ENCODE measurements at regions not wholly inside any gene's neighbourhood (a gene's known extent, or its start where the extent isn't known, plus 50 kb on each side); places are given as distances from the start of the nearest gene placed in this dataset.
"Not testable (repeated sequence)": the region's sequence is repeated elsewhere in the genome, so short reads cannot be mapped to it uniquely, and the experiment has no call there.

DNA sequence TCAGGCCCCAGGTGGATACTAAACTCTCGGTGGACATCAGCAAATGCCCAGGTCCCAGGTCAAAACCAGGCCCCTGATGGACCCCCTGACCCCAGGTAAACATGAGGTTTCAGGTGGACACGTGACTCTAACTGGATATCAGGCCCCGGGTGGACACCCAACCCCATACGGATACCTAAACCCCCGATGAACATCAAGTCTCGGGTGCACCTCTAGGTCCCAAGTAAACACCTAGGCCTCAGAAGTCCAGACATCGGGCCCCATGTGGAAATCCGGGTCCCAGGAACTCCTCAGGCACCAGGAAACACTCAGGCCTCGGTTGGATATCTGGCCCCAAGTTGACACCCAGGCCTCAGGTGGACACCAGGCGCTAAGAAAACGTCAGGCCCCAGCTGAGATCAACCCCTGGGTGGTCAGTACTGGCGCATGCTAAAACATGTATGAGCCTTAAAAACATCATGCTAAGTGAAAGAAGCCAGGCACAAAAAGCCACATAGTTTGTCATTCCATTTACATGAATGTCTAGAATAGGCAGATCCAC, 54.4 kb upstream of the SEPTIN5 start:
- no peak for DNase-seq
- Histone ChIP-seq H2AK5ac (ENCODE audit: insufficient read length, low read length) (no peak overlapping the region), H2AFZ (ENCODE audit: low read length) (no peak overlapping the region), H3K14ac (ENCODE audit: insufficient read depth, low read length) (no peak overlapping the region), H4K20me1 (ENCODE audit: control insufficient read depth, insufficient read depth, insufficient read length) (no peaks in the 10 kb centered on the region), H3K79me2 (ENCODE audit: insufficient read depth, low read length) (no peaks in the 10 kb centered on the region), H3K4me2 (ENCODE audit: insufficient read depth, insufficient read length, low read length) (no peak overlapping the region), H3K4ac (ENCODE audit: low read depth, low read length) (no peak overlapping the region), H3K9ac (ENCODE audit: extremely low read depth, insufficient read length, low read length) (no peak overlapping the region), H3K79me1 (ENCODE audit: insufficient read depth, low read depth, low read length, poor library complexity, severe bottlenecking) (no peaks in the 10 kb centered on the region), H3K27me3 (ENCODE audit: insufficient read depth, low read length) (no peaks in the 10 kb centered on the region), H3K23ac (ENCODE audit: insufficient read length, low read depth, low read length) (no peak overlapping the region), H2BK5ac (ENCODE audit: insufficient read length, low read length) (no peak overlapping the region), H2BK12ac (ENCODE audit: insufficient read length, low read depth, low read length) (no peak overlapping the region), H4K91ac (ENCODE audit: insufficient read length, low read depth, low read length) (no peak overlapping the region), H2BK15ac (ENCODE audit: low read depth, low read length) (no peak overlapping the region), H2BK120ac (ENCODE audit: low read depth, low read length, poor library complexity, severe bottlenecking) (no peak overlapping the region), H3K27ac (ENCODE audit: insufficient read length, low read depth, low read length) (no peak overlapping the region), H3K18ac (ENCODE audit: insufficient read length, low read depth, low read length) (no peak overlapping the region), H4K8ac (replicated peaks; ENCODE audit: insufficient read length, low read depth, low read length) (no peak overlapping the region), H3K23me2 (ENCODE audit: insufficient read length, low read depth, low read length, poor library complexity, severe bottlenecking) (no peaks in the 10 kb centered on the region), H4K5ac (ENCODE audit: insufficient read length, low read depth, low read length) (no peak overlapping the region), H3K56ac (ENCODE audit: insufficient read length, low read depth, low read length) (no peak overlapping the region), H3T11ph (ENCODE audit: low read length) (no peak overlapping the region), H3K9me3 (ENCODE audit: control insufficient read depth, low read depth, low read length) (no peaks in the 10 kb centered on the region), H3K4me1 (ENCODE audit: insufficient read depth, low read length) (no peaks in the 10 kb centered on the region), H2BK20ac (ENCODE audit: low read depth, low read length, poor library complexity, severe bottlenecking) (no peak overlapping the region)
- Mint-ChIP-seq H3K27me3 (ENCODE audit: low read depth) (peaks cover 1% of the 10 kb centered on the region; the same call in 1 of the 2 replicates), H3K27ac (no peak overlapping the region), H3K4me3 (no peak overlapping the region), H3K9me3 (no peaks in the 10 kb centered on the region), H3K4me1 (peaks cover 13 to 18% of the 10 kb centered on the region in 2 experiments), H3K36me3 (ENCODE audit: insufficient read depth in 1 of 3, low read depth in 3 of 3) (peaks cover 0 to 1% (median 0%) of the 10 kb centered on the region in 3 experiments; a peak in 1 of 7 replicates)
- no CpG with 5 or more reads among the region's 12 CpGs for WGBS (ENCODE audit: extremely low coverage, insufficient read length, low lambda C conversion rate)
- TF ChIP-seq, protein P1, sequence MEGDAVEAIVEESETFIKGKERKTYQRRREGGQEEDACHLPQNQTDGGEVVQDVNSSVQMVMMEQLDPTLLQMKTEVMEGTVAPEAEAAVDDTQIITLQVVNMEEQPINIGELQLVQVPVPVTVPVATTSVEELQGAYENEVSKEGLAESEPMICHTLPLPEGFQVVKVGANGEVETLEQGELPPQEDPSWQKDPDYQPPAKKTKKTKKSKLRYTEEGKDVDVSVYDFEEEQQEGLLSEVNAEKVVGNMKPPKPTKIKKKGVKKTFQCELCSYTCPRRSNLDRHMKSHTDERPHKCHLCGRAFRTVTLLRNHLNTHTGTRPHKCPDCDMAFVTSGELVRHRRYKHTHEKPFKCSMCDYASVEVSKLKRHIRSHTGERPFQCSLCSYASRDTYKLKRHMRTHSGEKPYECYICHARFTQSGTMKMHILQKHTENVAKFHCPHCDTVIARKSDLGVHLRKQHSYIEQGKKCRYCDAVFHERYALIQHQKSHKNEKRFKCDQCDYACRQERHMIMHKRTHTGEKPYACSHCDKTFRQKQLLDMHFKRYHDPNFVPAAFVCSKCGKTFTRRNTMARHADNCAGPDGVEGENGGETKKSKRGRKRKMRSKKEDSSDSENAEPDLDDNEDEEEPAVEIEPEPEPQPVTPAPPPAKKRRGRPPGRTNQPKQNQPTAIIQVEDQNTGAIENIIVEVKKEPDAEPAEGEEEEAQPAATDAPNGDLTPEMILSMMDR (conservative IDR thresholded peaks at IDR 0.05): no peak

- peaks cover 12 to 21% of the 10 kb centered on the region in 2 experiments for H3K4me1 Mint-ChIP-seq
- not testable (repeated sequence) for H3K4me1 ChIP-seq (ENCODE audit: insufficient read depth, low read length); H3K14ac ChIP-seq (ENCODE audit: insufficient read depth, low read length); H2BK20ac ChIP-seq (ENCODE audit: low read depth, low read length, poor library complexity, severe bottlenecking); H3K4ac ChIP-seq (ENCODE audit: low read depth, low read length); H3K27ac Mint-ChIP-seq; H2BK5ac ChIP-seq (ENCODE audit: insufficient read length, low read length); H4K91ac ChIP-seq (ENCODE audit: insufficient read length, low read depth, low read length); H3K79me1 ChIP-seq (ENCODE audit: insufficient read depth, low read depth, low read length, poor library complexity, severe bottlenecking); H3K79me2 ChIP-seq (ENCODE audit: insufficient read depth, low read length); H3K23me2 ChIP-seq (ENCODE audit: insufficient read length, low read depth, low read length, poor library complexity, severe bottlenecking); H3K9me3 ChIP-seq (ENCODE audit: control insufficient read depth, low read depth, low read length); H2BK15ac ChIP-seq (ENCODE audit: low read depth, low read length); H4K8ac ChIP-seq (replicated peaks; ENCODE audit: insufficient read length, low read depth, low read length); H3K4me3 Mint-ChIP-seq; H3K4me2 ChIP-seq (ENCODE audit: insufficient read depth, insufficient read length, low read length); H2AK5ac ChIP-seq (ENCODE audit: insufficient read length, low read length); H3K23ac ChIP-seq (ENCODE audit: insufficient read length, low read depth, low read length); H3K56ac ChIP-seq (ENCODE audit: insufficient read length, low read depth, low read length); H3K27me3 ChIP-seq (ENCODE audit: insufficient read depth, low read length); H3K36me3 Mint-ChIP-seq (ENCODE audit: insufficient read depth in 1 of 3, low read depth in 3 of 3); H3K27ac ChIP-seq (ENCODE audit: insufficient read length, low read depth, low read length); H3T11ph ChIP-seq (ENCODE audit: low read length); H3K27me3 Mint-ChIP-seq (ENCODE audit: low read depth); H3K9me3 Mint-ChIP-seq; H4K20me1 ChIP-seq (ENCODE audit: control insufficient read depth, insufficient read depth, insufficient read length); DNase-seq; H3K18ac ChIP-seq (ENCODE audit: insufficient read length, low read depth, low read length); H3K9ac ChIP-seq (ENCODE audit: extremely low read depth, insufficient read length, low read length); H4K5ac ChIP-seq (ENCODE audit: insufficient read length, low read depth, low read length); H2AFZ ChIP-seq (ENCODE audit: low read length); H2BK120ac ChIP-seq (ENCODE audit: low read depth, low read length, poor library complexity, severe bottlenecking); H2BK12ac ChIP-seq (ENCODE audit: insufficient read length, low read depth, low read length)
- whole genome bisulfite sequencing (ENCODE audit: extremely low coverage, insufficient read length, low lambda C conversion rate): no CpG with 5 or more reads among the region's 12 CpGs
Observed at GRCh38 chr22:19660583-19660982, 53.7 kb upstream of the SEPTIN5 start.

All from H9 (cell line).